GM12878 (cell line): ENCODE measurements at regions not wholly inside any gene's neighbourhood (a gene's known extent, or its start where the extent isn't known, plus 50 kb on each side); places are given as distances from the start of the nearest gene placed in this dataset.

Experiments
- ATAC-seq: fragments of 200-7000 bp; cut with Tn5 transposase; 3 replicates; pipeline ENCODE4 v1.9.1; 2020; ENCODE audit warnings: mild to moderate bottlenecking, moderate library complexity
- BruUV-seq: library from RNA; stranded (reverse); fragments of 400-500 nt; replicated peaks from 2 replicates; lab custom pipeline; 2021; lab: Mats Ljungman, UMichigan
- CTCF ChIA-PET: fragments of 300-600 bp; sonication (Branson Sonifier 250); formaldehyde crosslinking; extraction: SDS; loops from one replicate; lab custom pipeline; 2021; ENCODE audit warnings: inconsistent platforms; lab: Yijun Ruan, JAX
- POLR2A ChIA-PET: fragments of 350-600 bp; formaldehyde crosslinking; extraction: SDS; loops from one replicate; lab custom pipeline; 2021; ENCODE audit warnings: inconsistent platforms; lab: Charles Lee
- RAD21 ChIA-PET: fragments of 300-600 bp; sonication (Branson Sonifier 250); formaldehyde crosslinking; loops from one replicate; lab custom pipeline; 2023; ENCODE audit warnings: antibody characterized with exemption; ENCODE audit not compliant: unreplicated experiment; lab: Charles Lee
- SMC1A ChIA-PET: fragments of 300-600 bp; sonication (Branson Sonifier 250); formaldehyde crosslinking; loops from one replicate; lab custom pipeline; 2023; ENCODE audit not compliant: unreplicated experiment, uncharacterized antibody; lab: Charles Lee
- DNase-seq: peaks from one replicate; pipeline ENCODE4 v3.0.0-alpha.2; 2011; ENCODE audit warnings: low read depth, low spot score
- FAIRE-seq: peaks from 3 replicates; lab custom pipeline; 2011; peaks lifted over from hg19 to GRCh38; lab: Jason Lieb, UNC
- H2AFZ ChIP-seq: 2 replicates; pipeline ENCODE4 v1.6.0; 2011; ENCODE audit warnings: low read depth, low read length, control low read depth; ENCODE audit not compliant: control insufficient read depth
- H3K27ac ChIP-seq: 2 replicates; pipeline ENCODE4 v1.5.1; 2011; ENCODE audit warnings: control low read depth; ENCODE audit not compliant: control insufficient read depth, insufficient read depth
- H3K27me3 ChIP-seq, 2 experiments: replicated peaks in 1 of 2; 2 replicates each; pipeline versions ENCODE4 v1.6.0 to v1.6.1; 2011; ENCODE audit warnings: low read length in 1 of 2; ENCODE audit not compliant: control insufficient read depth in 2 of 2, insufficient read depth in 2 of 2
- H3K36me3 ChIP-seq, 2 experiments: 2 replicates each; pipeline ENCODE4 v1.5.1; 2011; ENCODE audit warnings: low read length in 1 of 2; ENCODE audit not compliant: control insufficient read depth in 2 of 2, insufficient read depth in 2 of 2
- H3K4me1 ChIP-seq: 2 replicates; pipeline ENCODE4 v1.6.1; 2011; ENCODE audit warnings: mild to moderate bottlenecking, low read length, moderate library complexity, mixed read lengths; ENCODE audit not compliant: control insufficient read depth, insufficient read depth
- H3K4me2 ChIP-seq: 2 replicates; pipeline ENCODE4 v1.6.0; 2011; ENCODE audit warnings: control low read depth; ENCODE audit not compliant: control insufficient read depth, insufficient read depth
- H3K4me3 ChIP-seq: fragments of 200-600 bp; sonication (generic); 2 replicates; pipeline ENCODE4 v1.5.1; 2016
- H3K79me2 ChIP-seq: 2 replicates; pipeline ENCODE4 v1.6.0; 2011; ENCODE audit warnings: low read length; ENCODE audit not compliant: control insufficient read depth, insufficient read depth
- H3K9ac ChIP-seq: 2 replicates; pipeline ENCODE4 v1.8.0; 2011; ENCODE audit warnings: low read length, control low read depth, mixed read lengths; ENCODE audit not compliant: control insufficient read depth, insufficient read depth
- H3K9me3 ChIP-seq: replicated peaks from 3 replicates; pipeline ENCODE4 v1.5.1; 2011; ENCODE audit warnings: mild to moderate bottlenecking, low read length; ENCODE audit not compliant: control insufficient read depth, insufficient read depth
- H4K20me1 ChIP-seq: 2 replicates; pipeline ENCODE4 v1.6.0; 2011; ENCODE audit not compliant: control insufficient read depth, insufficient read depth
- BHLHE40 ChIP-seq, 2 experiments: fragments of 450-650 bp in 1 of 2; IDR thresholded peaks; 2 replicates each; pipeline ENCODE4 v1.6.1; 2011 to 2017; ENCODE audit warnings: low read depth in 2 of 2, borderline replicate concordance in 1 of 2, improper control_type of control experiment in 1 of 2, low read length in 1 of 2, mild to moderate bottlenecking in 1 of 2
- CBFB ChIP-seq: IDR thresholded peaks from 2 replicates; pipeline ENCODE4 v1.6.1; 2016; ENCODE audit warnings: antibody characterized with exemption, low read depth
- CREB1 ChIP-seq: IDR thresholded peaks from 2 replicates; pipeline ENCODE4 v1.6.1; 2012; ENCODE audit warnings: low read depth, mild to moderate bottlenecking, inconsistent platforms
- EGR1 ChIP-seq, 2 experiments: IDR thresholded peaks; 1 replicate in 1 of 2; 2 replicates in 1 of 2; pipeline ENCODE4 v1.6.1; 2011 to 2012; ENCODE audit warnings: low read depth in 2 of 2, low read length in 2 of 2, borderline replicate concordance in 1 of 2, mild to moderate bottlenecking in 1 of 2, moderate library complexity in 1 of 2
- HDAC6 ChIP-seq: fragments of 200-600 bp; sonication (generic); IDR thresholded peaks from one replicate; pipeline ENCODE4 v1.8.0; 2017; ENCODE audit warnings: antibody characterized with exemption; ENCODE audit not compliant: unreplicated experiment
- IKZF2 ChIP-seq, 2 experiments: fragments of 450-650 bp; IDR thresholded peaks; 2 replicates each; pipeline ENCODE4 v1.6.1; 2017; ENCODE audit warnings: mild to moderate bottlenecking in 2 of 2, moderate library complexity in 2 of 2
- JUND ChIP-seq: IDR thresholded peaks from 2 replicates; pipeline ENCODE4 v1.6.1; 2012; ENCODE audit warnings: low read depth, mild to moderate bottlenecking, low read length, improper control_type of control experiment, moderate library complexity
- KLF5 ChIP-seq: fragments of 450-650 bp; IDR thresholded peaks from 2 replicates; pipeline ENCODE4 v1.6.1; 2014; ENCODE audit warnings: mild to moderate bottlenecking; ENCODE audit not compliant: partially characterized antibody
- MXI1 ChIP-seq: fragments of 150-350 bp; IDR thresholded peaks from 2 replicates; pipeline ENCODE4 v1.6.1; 2011; ENCODE audit warnings: low read depth, mild to moderate bottlenecking, inconsistent platforms, low read length, improper control_type of control experiment
- MYC ChIP-seq: IDR thresholded peaks from 2 replicates; pipeline ENCODE4 v1.6.1; 2011; ENCODE audit warnings: mild to moderate bottlenecking, low read length, moderate library complexity, inconsistent platforms; ENCODE audit not compliant: insufficient read depth, insufficient replicate concordance, insufficient read length, severe bottlenecking
- NR2C1 ChIP-seq: fragments of 450-650 bp; IDR thresholded peaks from 2 replicates; pipeline ENCODE4 v1.6.1; 2017; ENCODE audit warnings: antibody characterized with exemption, mild to moderate bottlenecking, moderate library complexity
- RB1 ChIP-seq: fragments of 450-650 bp; formaldehyde crosslinking; IDR thresholded peaks from 2 replicates; pipeline ENCODE4 v1.6.1; 2017; ENCODE audit warnings: mild to moderate bottlenecking, borderline replicate concordance
- SP1 ChIP-seq: IDR thresholded peaks from one replicate; pipeline ENCODE4 v1.6.1; 2011; ENCODE audit warnings: low read depth, low read length
- TCF12 ChIP-seq: IDR thresholded peaks from 2 replicates; pipeline ENCODE4 v1.6.1; 2011; ENCODE audit warnings: low read depth, mild to moderate bottlenecking, low read length
- WGBS: methylation state at CpG from one replicate; pipeline ENCODE4 v1.1.6; 2016; ENCODE audit warnings: low lambda C conversion rate; ENCODE audit not compliant: insufficient replicate concordance, insufficient coverage; ENCODE audit errors: missing lambda C conversion rate; 5-methylcytosine and 5-hydroxymethylcytosine counted together
- in situ Hi-C: fragments of 300-500 bp; cut with MboI; formaldehyde crosslinking; loops from 9 replicates; pipeline ENCODE4 v1.14.3; 2018; ENCODE audit warnings: mixed read lengths
- intact Hi-C: fragments of 100-400 bp; cut with micrococcal nuclease; formaldehyde crosslinking; loops from one replicate; pipeline ENCODE4 v1.14.2; 2022; ENCODE audit not compliant: unreplicated experiment
- TF ChIP-seq, protein P1 (sequence below): fragments of 450-650 bp; formaldehyde crosslinking; IDR thresholded peaks from 2 replicates; pipeline ENCODE4 v1.4.0; 2020; ENCODE audit warnings: mild to moderate bottlenecking, moderate library complexity
- TF ChIP-seq, protein P2 (sequence below): IDR thresholded peaks from 2 replicates; pipeline ENCODE4 v1.6.1; 2012; ENCODE audit warnings: low read depth, low read length, improper control_type of control experiment
- TF ChIP-seq, protein P3 (sequence below): fragments of 450-650 bp; IDR thresholded peaks from 2 replicates; pipeline ENCODE4 v1.6.1; 2017; ENCODE audit warnings: mild to moderate bottlenecking, moderate library complexity

DNA sequence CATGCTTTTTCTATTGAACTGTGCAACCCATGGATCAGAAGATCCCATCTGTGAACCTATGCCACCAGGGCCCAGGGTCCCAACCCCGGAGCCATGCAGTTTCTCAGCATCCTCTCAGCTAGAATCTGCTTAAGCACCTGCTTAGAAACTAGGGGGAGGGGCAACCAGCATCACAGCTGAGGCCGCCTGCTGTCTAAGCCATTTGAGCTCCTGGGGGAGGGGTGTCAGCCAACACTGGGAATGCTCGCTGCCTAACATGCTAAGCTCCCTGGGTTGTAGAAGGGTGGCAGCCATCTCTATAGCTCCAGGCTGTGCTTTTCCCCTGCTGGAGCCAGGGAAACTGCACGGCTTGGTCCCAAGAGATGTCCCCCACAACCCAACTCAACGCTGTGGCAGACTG lies 322.8 kb downstream of the EDEM1 start:
- RAD21 ChIA-PET: interaction anchor here (0.6 kb wide), 1 partner anchor 56 kb away, joined by 4 read pairs; no protein-coding TSS in a partner anchor
- no peak overlapping the region for H2AFZ ChIP-seq
- WGBS: 30% methylated on average over 5 of the region's 5 CpGs
- no peak for FAIRE-seq
- no peak overlapping the region for H3K27ac ChIP-seq
- no peak overlapping the region for H3K4me2 ChIP-seq
- POLR2A ChIA-PET: no interaction called here
- SMC1A ChIA-PET: no interaction called here
- H3K79me2 ChIP-seq: no peaks in the 10 kb centered on the region
- H3K4me3 ChIP-seq: no peak overlapping the region
- H4K20me1 ChIP-seq: no peaks in the 10 kb centered on the region
- H3K36me3 ChIP-seq: no peaks in the 10 kb centered on the region
- in situ Hi-C loops (no loop called here), intact Hi-C loops (no loop called here)
- no peak for DNase-seq
- H3K9me3 ChIP-seq: peaks cover 5% of the 10 kb centered on the region; the same call in 2 of the 3 replicates
- ATAC-seq: no peak
- no peak overlapping the region for H3K9ac ChIP-seq
- no peaks in the 10 kb centered on the region for H3K27me3 ChIP-seq
- BruUV-seq: no TSS peak
- CTCF ChIA-PET: no interaction called here
- no peaks in the 10 kb centered on the region for H3K4me1 ChIP-seq
- TF ChIP-seq IKZF2 (IDR thresholded peaks at IDR 0.05): no peak
- no peak for TF ChIP-seq RB1
- TF ChIP-seq, protein P1, sequence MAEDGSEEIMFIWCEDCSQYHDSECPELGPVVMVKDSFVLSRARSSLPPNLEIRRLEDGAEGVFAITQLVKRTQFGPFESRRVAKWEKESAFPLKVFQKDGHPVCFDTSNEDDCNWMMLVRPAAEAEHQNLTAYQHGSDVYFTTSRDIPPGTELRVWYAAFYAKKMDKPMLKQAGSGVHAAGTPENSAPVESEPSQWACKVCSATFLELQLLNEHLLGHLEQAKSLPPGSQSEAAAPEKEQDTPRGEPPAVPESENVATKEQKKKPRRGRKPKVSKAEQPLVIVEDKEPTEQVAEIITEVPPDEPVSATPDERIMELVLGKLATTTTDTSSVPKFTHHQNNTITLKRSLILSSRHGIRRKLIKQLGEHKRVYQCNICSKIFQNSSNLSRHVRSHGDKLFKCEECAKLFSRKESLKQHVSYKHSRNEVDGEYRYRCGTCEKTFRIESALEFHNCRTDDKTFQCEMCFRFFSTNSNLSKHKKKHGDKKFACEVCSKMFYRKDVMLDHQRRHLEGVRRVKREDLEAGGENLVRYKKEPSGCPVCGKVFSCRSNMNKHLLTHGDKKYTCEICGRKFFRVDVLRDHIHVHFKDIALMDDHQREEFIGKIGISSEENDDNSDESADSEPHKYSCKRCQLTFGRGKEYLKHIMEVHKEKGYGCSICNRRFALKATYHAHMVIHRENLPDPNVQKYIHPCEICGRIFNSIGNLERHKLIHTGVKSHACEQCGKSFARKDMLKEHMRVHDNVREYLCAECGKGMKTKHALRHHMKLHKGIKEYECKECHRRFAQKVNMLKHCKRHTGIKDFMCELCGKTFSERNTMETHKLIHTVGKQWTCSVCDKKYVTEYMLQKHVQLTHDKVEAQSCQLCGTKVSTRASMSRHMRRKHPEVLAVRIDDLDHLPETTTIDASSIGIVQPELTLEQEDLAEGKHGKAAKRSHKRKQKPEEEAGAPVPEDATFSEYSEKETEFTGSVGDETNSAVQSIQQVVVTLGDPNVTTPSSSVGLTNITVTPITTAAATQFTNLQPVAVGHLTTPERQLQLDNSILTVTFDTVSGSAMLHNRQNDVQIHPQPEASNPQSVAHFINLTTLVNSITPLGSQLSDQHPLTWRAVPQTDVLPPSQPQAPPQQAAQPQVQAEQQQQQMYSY (CRISPR knock-in tag): no peak
- TF ChIP-seq NR2C1: no peak
- no peak for TF ChIP-seq EGR1 (IDR thresholded peaks at IDR 0.05; ENCODE audit: borderline replicate concordance in 1 of 2, low read depth in 2 of 2, low read length in 2 of 2)
- no peak for TF ChIP-seq HDAC6
- no peak for TF ChIP-seq TCF12
- TF ChIP-seq MYC: no peak
- TF ChIP-seq BHLHE40 (IDR thresholded peaks at IDR 0.05; ENCODE audit: borderline replicate concordance in 1 of 2, low read depth in 2 of 2, low read length in 1 of 2): no peak
- no peak for TF ChIP-seq MXI1
- TF ChIP-seq, protein P2, sequence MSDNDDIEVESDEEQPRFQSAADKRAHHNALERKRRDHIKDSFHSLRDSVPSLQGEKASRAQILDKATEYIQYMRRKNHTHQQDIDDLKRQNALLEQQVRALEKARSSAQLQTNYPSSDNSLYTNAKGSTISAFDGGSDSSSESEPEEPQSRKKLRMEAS: no peak
- TF ChIP-seq, protein P3, sequence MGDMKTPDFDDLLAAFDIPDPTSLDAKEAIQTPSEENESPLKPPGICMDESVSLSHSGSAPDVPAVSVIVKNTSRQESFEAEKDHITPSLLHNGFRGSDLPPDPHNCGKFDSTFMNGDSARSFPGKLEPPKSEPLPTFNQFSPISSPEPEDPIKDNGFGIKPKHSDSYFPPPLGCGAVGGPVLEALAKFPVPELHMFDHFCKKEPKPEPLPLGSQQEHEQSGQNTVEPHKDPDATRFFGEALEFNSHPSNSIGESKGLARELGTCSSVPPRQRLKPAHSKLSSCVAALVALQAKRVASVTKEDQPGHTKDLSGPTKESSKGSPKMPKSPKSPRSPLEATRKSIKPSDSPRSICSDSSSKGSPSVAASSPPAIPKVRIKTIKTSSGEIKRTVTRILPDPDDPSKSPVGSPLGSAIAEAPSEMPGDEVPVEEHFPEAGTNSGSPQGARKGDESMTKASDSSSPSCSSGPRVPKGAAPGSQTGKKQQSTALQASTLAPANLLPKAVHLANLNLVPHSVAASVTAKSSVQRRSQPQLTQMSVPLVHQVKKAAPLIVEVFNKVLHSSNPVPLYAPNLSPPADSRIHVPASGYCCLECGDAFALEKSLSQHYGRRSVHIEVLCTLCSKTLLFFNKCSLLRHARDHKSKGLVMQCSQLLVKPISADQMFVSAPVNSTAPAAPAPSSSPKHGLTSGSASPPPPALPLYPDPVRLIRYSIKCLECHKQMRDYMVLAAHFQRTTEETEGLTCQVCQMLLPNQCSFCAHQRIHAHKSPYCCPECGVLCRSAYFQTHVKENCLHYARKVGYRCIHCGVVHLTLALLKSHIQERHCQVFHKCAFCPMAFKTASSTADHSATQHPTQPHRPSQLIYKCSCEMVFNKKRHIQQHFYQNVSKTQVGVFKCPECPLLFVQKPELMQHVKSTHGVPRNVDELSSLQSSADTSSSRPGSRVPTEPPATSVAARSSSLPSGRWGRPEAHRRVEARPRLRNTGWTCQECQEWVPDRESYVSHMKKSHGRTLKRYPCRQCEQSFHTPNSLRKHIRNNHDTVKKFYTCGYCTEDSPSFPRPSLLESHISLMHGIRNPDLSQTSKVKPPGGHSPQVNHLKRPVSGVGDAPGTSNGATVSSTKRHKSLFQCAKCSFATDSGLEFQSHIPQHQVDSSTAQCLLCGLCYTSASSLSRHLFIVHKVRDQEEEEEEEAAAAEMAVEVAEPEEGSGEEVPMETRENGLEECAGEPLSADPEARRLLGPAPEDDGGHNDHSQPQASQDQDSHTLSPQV: no peak
- no peak for TF ChIP-seq CREB1
- TF ChIP-seq CBFB: no peak
- TF ChIP-seq JUND: no peak
- TF ChIP-seq SP1: no peak
- TF ChIP-seq KLF5: no peak
